NB4 (cell line): ENCODE measurements at regions not wholly inside any gene's neighbourhood (a gene's known extent, or its start where the extent isn't known, plus 50 kb on each side); places are given as distances from the start of the nearest gene placed in this dataset.
A peak's percentile ranks its signal among the peaks of the same experiment; 100 is the strongest.
"Not testable (repeated sequence)": the region's sequence is repeated elsewhere in the genome, so short reads cannot be mapped to it uniquely, and the experiment has no call there.

ENCODE experiments used
- DNase-seq: peaks from one replicate; pipeline ENCODE4 v3.0.0; 2010; ENCODE audit warnings: low read depth
- H3K4me3 ChIP-seq: one replicate; pipeline ENCODE4 v1.5.1; 2011; ENCODE audit warnings: mild to moderate bottlenecking, low read depth, low read length, moderate library complexity
- MYC ChIP-seq: IDR thresholded peaks from 2 replicates; pipeline ENCODE4 v1.6.1; 2011; ENCODE audit warnings: low read depth, low read length
- POLR2A ChIP-seq: IDR thresholded peaks from 2 replicates; pipeline ENCODE4 v1.6.1; 2011; ENCODE audit warnings: mild to moderate bottlenecking; ENCODE audit not compliant: insufficient read length; ENCODE audit errors: extremely low read depth
- TF ChIP-seq, protein P1 (sequence below): IDR thresholded peaks from one replicate; pipeline ENCODE4 v1.5.1; 2012; ENCODE audit warnings: low read depth, low read length
- TF ChIP-seq, protein P2 (sequence below): IDR thresholded peaks from 2 replicates; pipeline ENCODE4 v1.6.1; 2011; ENCODE audit warnings: low read depth, low read length

DNA sequence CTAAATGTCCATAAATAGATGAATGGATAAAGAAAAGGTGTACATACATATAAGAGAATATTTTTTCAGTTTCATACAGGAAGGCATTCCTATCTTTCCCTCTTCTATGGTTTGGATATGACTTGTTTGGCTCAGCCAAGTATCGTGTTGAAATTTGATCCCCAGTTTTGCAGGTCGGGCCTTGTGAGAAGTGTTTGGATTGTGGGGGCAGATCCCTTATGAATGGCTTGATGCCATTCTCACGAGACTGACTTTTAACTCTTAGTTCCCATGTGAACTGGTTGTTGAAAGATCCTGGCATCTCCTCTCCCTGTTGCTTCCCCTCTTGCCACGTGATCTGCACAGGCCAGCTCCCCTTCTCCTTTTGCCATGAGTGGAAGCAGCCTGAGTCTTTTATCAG, 421.1 kb upstream of the FTMT start:
- DNase-seq = peak; percentile 1
- H3K4me3 ChIP-seq = no peak overlapping the region
- TF ChIP-seq, protein P1, sequence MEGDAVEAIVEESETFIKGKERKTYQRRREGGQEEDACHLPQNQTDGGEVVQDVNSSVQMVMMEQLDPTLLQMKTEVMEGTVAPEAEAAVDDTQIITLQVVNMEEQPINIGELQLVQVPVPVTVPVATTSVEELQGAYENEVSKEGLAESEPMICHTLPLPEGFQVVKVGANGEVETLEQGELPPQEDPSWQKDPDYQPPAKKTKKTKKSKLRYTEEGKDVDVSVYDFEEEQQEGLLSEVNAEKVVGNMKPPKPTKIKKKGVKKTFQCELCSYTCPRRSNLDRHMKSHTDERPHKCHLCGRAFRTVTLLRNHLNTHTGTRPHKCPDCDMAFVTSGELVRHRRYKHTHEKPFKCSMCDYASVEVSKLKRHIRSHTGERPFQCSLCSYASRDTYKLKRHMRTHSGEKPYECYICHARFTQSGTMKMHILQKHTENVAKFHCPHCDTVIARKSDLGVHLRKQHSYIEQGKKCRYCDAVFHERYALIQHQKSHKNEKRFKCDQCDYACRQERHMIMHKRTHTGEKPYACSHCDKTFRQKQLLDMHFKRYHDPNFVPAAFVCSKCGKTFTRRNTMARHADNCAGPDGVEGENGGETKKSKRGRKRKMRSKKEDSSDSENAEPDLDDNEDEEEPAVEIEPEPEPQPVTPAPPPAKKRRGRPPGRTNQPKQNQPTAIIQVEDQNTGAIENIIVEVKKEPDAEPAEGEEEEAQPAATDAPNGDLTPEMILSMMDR = no peak
- TF ChIP-seq, protein P2, sequence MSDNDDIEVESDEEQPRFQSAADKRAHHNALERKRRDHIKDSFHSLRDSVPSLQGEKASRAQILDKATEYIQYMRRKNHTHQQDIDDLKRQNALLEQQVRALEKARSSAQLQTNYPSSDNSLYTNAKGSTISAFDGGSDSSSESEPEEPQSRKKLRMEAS = no peak
- TF ChIP-seq MYC = no peak
- TF ChIP-seq POLR2A = no peak

DNA sequence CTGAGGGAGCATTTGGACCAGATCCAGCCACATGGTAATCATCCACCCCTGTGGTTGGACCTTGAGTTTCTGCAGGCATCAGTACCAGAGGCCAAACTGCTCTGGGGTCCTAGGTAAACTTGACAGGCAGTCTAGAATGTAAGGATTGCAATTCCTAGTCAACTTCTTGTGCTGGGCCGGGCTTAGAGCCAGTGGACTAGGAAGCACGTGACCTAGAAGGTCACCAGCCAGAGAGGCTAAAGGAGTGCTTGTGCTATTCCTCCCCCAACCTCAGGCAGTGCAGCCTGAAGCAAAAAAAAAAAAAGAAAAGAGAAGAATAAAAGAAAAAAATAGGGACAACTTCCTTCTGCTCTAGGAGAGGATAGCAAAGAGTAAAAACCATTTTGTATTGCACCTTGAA, 406.2 kb upstream of the FTMT start:
- no peak for DNase-seq
- TF ChIP-seq MYC (no peak), POLR2A (no peak)
- TF ChIP-seq, protein P2 = no peak
- TF ChIP-seq, protein P1 = no peak
- no peak overlapping the region for H3K4me3 ChIP-seq

DNA sequence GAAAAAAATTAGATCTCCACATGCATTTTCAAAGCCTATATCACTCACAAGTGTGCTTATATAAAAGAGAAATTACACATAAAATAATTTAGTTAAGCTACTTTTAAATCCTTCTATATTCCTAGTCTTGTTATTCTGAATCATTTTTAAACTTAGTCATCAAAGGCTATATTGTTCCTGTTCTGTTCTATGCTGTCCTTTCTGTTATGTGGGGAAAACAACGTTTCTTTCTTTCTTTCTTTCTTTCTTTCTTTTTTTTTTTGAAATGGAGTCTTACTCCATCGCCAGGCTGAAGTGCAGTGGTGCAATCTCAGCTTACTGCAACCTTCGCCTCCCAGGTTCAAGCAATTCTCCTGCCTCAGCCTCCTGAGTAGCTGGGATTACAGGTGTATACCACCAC, 389.2 kb upstream of the FTMT start:
- no peak for DNase-seq
- no peak overlapping the region for H3K4me3 ChIP-seq
- TF ChIP-seq, protein P1 = no peak
- TF ChIP-seq, protein P2 = no peak
- no peak for TF ChIP-seq POLR2A
- TF ChIP-seq MYC = no peak

DNA sequence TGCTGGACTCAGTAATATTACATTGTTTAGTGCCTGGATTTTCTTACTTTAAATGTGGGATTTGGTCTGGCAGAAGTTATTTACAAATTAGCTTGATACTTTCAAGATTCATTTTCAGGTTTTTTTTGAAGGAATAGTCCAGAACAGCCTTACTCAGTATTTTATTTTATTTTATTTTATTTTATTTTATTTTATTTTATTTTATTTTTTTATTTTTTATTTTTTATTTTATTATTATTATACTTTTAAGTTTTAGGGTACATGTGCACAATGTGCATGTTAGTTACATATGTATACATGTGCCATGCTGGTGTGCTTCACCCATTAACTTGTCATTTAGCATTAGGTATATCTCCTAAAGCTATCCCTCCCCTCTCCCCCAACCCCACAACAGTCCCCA, 380.5 kb upstream of the FTMT start:
- not testable (repeated sequence) for DNase-seq, H3K4me3 ChIP-seq

DNA sequence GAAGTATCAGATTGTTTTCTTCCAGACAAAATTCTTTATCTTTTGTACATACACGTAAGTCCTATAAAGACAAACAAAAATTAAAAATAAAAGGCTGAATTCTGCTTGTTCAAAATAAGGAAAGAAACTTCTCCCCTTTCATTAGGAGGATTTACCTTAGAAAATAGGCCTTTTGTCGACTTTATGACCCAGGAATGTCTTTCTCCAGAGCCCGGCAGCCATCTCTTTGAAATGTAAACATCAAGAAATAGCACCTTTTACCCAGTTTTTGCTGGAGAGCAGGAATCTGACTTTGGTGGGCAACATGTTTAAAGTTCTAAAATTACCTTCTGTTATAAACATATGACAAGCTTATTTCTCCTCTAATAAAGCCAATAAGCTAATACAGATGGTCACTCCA, 373.0 kb upstream of the FTMT start:
- DNase-seq = no peak
- no peak overlapping the region for H3K4me3 ChIP-seq
- TF ChIP-seq, protein P2 = no peak
- TF ChIP-seq MYC (no peak), POLR2A (no peak)
- TF ChIP-seq, protein P1 = no peak

DNA sequence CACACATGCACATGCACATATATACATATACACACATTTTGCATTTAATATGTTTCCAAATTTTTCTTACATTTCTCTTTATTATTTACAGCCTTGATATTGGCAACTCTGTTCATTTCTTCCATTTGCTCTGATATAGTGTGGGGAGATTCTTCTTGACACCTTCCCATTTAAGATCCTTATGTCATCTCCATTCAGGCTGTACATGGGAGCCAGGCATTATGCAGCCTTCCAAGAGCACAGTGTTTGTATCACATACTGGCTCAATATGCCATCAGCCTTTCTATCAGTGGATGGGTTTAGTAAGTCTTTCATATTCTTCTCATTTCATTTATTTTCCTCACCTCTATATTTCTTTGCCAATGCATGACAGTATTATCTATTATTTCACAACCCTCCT, 372.3 kb upstream of the FTMT start:
- no peak for TF ChIP-seq POLR2A
- TF ChIP-seq, protein P2 = no peak
- TF ChIP-seq, protein P1 = no peak
- TF ChIP-seq MYC = no peak

More for the DNA sequence above, 372.3 kb upstream of the FTMT start:
- DNase-seq = no peak
- no peak overlapping the region for H3K4me3 ChIP-seq
